ENCODE measurements at regions not wholly inside any gene's neighbourhood (a gene's known extent, or its start where the extent isn't known, plus 50 kb on each side); places are given as distances from the start of the nearest gene placed in this dataset.

GRCh38 chr13:33945477-33945876 is 127.5 kb downstream of the RFC3 start:
- in situ Hi-C loops (cut with HindIII; ENCODE audit: low sequenced_read_pairs) = no loop called here

GRCh38 chr13:33953203-33953602 is 135.3 kb downstream of the RFC3 start:
- in situ Hi-C loops (cut with HindIII; ENCODE audit: low sequenced_read_pairs) = no loop called here

- in situ Hi-C loops (cut with HindIII; ENCODE audit: low sequenced_read_pairs) = no loop called here
Measured at GRCh38 chr13:33953781-33954180, 135.8 kb downstream of the RFC3 start.

GRCh38 chr13:33956346-33956745 is 138.4 kb downstream of the RFC3 start:
- in situ Hi-C loops (cut with HindIII; ENCODE audit: low sequenced_read_pairs) = no loop called here

- in situ Hi-C loops (cut with HindIII; ENCODE audit: low sequenced_read_pairs) = no loop called here
Measured at GRCh38 chr13:33957497-33957905, 139.6 kb downstream of the RFC3 start.

- in situ Hi-C loops (cut with HindIII; ENCODE audit: low sequenced_read_pairs) = no loop called here
Measured at GRCh38 chr13:33958964-33959363, 141.0 kb downstream of the RFC3 start.

GRCh38 chr13:33963134-33963533 is 145.2 kb downstream of the RFC3 start:
- in situ Hi-C loops (cut with HindIII; ENCODE audit: low sequenced_read_pairs) = no loop called here

GRCh38 chr13:33963895-33964294 is 145.9 kb downstream of the RFC3 start:
- in situ Hi-C loops (cut with HindIII; ENCODE audit: low sequenced_read_pairs) = no loop called here

- in situ Hi-C loops (cut with HindIII; ENCODE audit: low sequenced_read_pairs) = no loop called here
Measured at GRCh38 chr13:33968520-33969507, 150.9 kb downstream of the RFC3 start.

GRCh38 chr13:33970746-33971561 is 153.0 kb downstream of the RFC3 start:
- in situ Hi-C loops (cut with HindIII; ENCODE audit: low sequenced_read_pairs) = no loop called here

- in situ Hi-C loops (cut with HindIII; ENCODE audit: low sequenced_read_pairs) = no loop called here
Measured at GRCh38 chr13:33971562-33971819, 153.5 kb downstream of the RFC3 start.

GRCh38 chr13:33973194-33973593 is 155.2 kb downstream of the RFC3 start:
- in situ Hi-C loops (cut with HindIII; ENCODE audit: low sequenced_read_pairs) = no loop called here

- in situ Hi-C loops (cut with HindIII; ENCODE audit: low sequenced_read_pairs) = no loop called here
Measured at GRCh38 chr13:33976965-33977364, 159.0 kb downstream of the RFC3 start.

- in situ Hi-C loops (cut with HindIII; ENCODE audit: low sequenced_read_pairs) = no loop called here
Measured at GRCh38 chr13:33978653-33979052, 160.7 kb downstream of the RFC3 start.

GRCh38 chr13:33992881-33993336 is 175.0 kb downstream of the RFC3 start:
- in situ Hi-C loops (cut with HindIII; ENCODE audit: low sequenced_read_pairs) = no loop called here

- in situ Hi-C loops (cut with HindIII; ENCODE audit: low sequenced_read_pairs) = no loop called here
Measured at GRCh38 chr13:33994198-33994597, 176.2 kb downstream of the RFC3 start.

- in situ Hi-C loops (cut with HindIII; ENCODE audit: low sequenced_read_pairs) = no loop called here
Measured at GRCh38 chr13:33994826-33995502, 177.0 kb downstream of the RFC3 start.

GRCh38 chr13:33996636-33997035 is 178.7 kb downstream of the RFC3 start:
- in situ Hi-C loops (cut with HindIII; ENCODE audit: low sequenced_read_pairs) = no loop called here

GRCh38 chr13:33997574-33997973 is 179.6 kb downstream of the RFC3 start:
- in situ Hi-C loops (cut with HindIII; ENCODE audit: low sequenced_read_pairs) = no loop called here

GRCh38 chr13:33999811-34000605 is 182.1 kb downstream of the RFC3 start:
- in situ Hi-C loops (cut with HindIII; ENCODE audit: low sequenced_read_pairs) = no loop called here

GRCh38 chr13:34000955-34001354 is 183.0 kb downstream of the RFC3 start:
- in situ Hi-C loops (cut with HindIII; ENCODE audit: low sequenced_read_pairs) = no loop called here

Measured in endothelial cell of hepatic sinusoid (primary cell).